GM18517 (cell line): ENCODE measurements at regions not wholly inside any gene's neighbourhood (a gene's known extent, or its start where the extent isn't known, plus 50 kb on each side); places are given as distances from the start of the nearest gene placed in this dataset.
"Not testable (repeated sequence)": the region's sequence is repeated elsewhere in the genome, so short reads cannot be mapped to it uniquely, and the experiment has no call there.

Experiments
- ATAC-seq: cut with Tn5 transposase; IDR thresholded peaks from one replicate; pipeline ENCODE4 v1.9.1; 2021; ENCODE audit warnings: mild to moderate bottlenecking, moderate library complexity; ENCODE audit not compliant: unreplicated experiment

GRCh38 chr11:121872356-121872755 lies 243.7 kb downstream of the BLID start:
- ATAC-seq: no peak

DNA sequence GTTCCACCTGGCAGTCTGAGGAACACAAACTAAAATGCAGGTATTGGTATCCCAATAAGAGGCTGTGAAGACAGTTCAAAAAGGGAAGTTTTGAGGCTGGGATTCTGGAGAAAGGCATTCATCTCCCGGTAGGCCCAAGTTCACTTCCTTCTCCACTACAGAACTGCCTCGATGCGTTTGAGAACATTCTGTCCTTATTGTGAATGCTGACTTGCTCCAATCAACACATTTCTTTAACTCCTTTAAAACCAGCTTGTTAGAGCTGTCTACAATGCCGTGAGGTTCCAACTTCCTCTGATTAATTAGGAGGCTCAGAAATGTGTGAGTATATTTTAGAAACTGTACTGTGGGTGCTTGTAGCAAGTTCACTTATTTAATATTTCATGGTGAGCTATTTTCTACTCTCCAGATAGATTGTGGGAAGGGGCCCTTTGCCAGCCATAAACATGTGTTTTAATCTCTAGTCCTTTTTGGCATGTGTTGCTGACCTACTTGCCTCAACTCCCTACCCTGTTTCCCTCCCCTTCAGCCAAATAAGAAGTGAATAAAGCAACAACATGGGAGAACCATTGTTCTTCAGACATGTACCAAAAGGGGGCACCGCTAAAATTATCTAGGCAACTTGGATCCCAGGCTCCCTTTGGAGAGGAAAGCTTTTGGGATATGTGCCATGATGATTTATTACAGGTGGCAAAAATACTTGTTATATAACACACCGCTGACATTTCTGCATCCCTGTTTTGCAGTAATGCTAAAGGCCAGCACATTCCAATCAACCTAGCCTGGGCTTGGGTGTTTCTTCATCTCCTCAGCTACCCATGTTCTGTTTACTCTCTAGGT lies 245.6 kb downstream of the BLID start:
- ATAC-seq: no peak

GRCh38 chr11:121869478-121869877 lies 246.5 kb downstream of the BLID start:
- no peak for ATAC-seq

- ATAC-seq: no peak
Observed at GRCh38 chr11:121866754-121867153, 249.3 kb downstream of the BLID start.

DNA sequence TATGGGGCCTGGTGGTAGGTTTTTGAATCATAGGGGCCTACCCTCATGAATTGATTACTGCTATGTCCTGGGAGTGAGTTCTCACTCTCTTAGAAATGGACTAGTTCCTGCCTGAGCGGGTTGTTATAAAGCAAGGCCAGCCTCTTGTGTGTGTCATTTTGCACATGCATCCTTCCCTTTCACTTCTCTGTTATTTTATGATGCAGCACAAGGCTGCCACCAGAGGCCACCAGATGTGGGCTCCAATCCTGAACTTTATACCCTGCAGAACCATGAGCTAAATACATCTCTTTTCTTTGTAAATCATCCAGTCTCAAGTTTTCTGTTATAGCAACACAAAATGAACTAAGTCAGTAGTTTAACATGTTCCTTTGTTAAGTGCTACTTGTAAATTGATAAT lies 251.4 kb downstream of the BLID start:
- ATAC-seq: no peak

GRCh38 chr11:121863126-121863525 lies 252.9 kb downstream of the BLID start:
- ATAC-seq: no peak

GRCh38 chr11:121855138-121855537 lies 260.9 kb downstream of the BLID start:
- not testable (repeated sequence) for ATAC-seq

DNA sequence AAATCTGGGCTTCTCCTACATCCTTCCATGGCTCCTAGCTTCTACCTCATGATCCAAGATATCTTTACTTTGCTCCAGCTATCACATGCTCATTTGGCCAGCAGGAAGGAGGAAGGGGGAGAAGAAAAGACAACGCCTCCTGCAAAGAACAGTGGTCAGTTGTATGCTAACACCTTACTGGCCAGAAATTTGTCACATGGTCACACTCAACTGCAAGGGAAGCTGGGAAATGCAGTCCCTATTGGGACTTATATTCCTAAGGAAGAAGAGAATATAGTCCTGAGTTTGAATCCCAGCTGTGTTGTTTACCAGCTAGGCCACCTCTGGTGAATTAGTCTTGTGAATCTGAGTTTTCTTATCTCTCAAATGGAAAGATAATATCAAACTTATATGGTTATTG lies 272.0 kb downstream of the BLID start:
- no peak for ATAC-seq

DNA sequence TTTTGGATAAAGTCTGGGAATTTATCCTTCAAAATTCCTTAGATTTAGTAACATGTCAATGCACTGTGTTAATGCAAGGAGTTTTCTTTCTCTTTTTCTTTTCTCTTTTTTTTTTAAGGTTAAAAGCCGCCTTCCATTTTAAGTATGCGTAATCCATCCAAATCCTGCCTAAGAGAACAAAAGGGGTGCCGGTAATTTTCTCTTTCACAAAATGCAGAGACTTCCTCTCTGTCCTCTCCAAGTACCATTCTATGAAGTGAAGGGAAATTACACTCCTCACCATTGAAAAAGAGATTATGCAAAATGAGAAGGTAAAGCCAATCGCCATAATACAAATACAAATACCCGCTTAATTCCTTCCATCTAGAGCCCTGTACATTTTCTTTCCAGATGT lies 273.8 kb downstream of the BLID start:
- no peak for ATAC-seq

- ATAC-seq: no peak
Observed at GRCh38 chr11:121841487-121842191, 274.4 kb downstream of the BLID start.

- ATAC-seq: no peak
Observed at GRCh38 chr11:121839781-121840180, 276.2 kb downstream of the BLID start.

DNA sequence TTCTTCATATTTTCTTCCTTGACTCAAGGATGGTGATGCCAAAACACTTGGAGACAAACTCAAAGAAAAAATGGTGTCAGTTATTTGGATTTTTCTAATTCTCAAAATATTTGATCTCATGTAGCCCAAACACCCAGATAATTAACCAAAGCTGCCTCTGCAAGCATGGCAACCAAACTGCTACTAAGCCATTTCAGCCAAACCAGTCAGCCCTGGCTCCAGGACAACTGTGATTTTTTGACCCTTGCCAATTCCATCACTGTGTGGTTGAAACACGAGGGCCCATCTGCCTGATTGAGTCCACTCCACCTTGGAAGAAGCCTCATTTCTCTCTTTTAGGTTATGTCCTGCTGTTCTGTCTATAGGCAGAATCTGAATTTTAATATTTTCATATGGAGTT lies 277.4 kb downstream of the BLID start:
- no peak for ATAC-seq

DNA sequence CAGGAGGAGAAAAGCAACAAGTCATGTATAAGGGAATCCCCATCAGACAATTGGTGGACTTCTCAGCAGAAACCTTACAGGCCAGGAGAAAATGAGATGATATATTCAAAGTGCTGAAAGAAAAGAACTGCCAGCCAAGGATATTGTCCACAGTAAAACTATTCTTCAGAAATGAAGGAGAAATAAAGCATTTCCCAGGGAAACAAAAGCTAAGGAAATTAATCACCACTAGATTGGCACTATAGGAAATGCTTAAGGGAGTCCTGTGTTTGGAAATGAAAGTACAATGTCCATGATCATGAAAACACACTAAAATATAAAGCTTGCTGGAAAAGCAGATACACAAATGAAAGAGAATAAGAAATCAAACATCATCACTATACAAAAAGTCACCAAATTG lies 282.0 kb downstream of the BLID start:
- ATAC-seq: no peak

GRCh38 chr11:121829159-121829643 lies 286.8 kb downstream of the BLID start:
- ATAC-seq: no peak

DNA sequence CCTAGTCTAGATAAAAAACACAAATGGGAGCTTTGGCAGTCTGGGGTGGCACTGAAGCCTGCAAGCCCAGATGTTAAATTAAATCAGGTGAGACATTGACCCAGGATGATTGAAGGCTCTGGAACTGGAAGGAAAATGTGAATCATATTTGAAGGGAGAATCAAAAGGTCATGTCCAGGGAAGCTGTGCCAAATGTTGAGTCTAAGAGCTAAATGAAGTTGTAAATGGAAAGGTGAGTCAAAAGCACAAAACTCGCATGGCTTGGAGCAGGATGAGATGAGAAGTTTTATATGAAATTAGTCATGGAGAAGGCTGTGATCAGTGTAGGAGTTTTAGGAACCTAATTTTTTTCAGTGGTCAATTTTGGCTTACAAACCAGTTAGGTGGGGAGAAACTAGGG lies 301.1 kb downstream of the BLID start:
- no peak for ATAC-seq

DNA sequence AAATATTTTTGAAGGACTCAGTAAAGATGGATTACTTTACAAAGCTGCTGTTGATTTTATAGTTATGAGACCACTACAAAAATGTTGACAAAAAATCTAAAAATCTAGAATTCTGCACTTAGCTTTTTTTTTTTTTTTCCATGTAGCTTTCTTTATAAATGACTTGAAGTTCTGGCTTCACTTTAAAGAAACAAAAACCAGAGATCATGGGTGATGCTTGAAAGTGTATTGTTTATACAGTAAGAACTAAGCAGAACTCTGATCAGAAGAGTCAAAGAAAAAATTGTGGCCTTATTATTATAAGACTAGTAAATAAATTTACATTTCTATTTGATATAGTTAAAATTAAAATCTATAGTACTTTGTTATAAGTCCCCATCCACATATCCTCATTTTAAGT lies 301.7 kb downstream of the BLID start:
- ATAC-seq: no peak

- no peak for ATAC-seq
Observed at GRCh38 chr11:121810291-121810690, 305.7 kb downstream of the BLID start.

DNA sequence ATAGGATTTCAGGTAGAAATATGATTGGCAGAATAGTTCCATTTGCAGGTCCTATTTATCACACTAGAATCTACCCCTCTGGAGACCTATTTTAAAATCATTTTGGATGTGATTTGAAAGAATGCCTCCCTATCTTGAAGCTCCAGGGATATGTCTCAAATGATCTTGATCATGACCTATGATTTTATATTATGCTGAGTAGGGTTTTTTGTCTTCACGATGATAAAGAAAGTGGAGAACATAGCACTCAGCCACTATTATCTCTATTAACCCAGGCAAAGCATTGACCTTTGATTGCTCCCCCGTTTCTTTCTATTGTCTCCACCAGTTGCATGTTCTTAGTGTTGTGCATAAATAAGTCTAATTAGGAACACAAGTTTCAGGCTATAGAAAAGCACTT lies 307.9 kb downstream of the BLID start:
- ATAC-seq: no peak

- ATAC-seq: no peak
Observed at GRCh38 chr11:121807051-121807450, 309.0 kb downstream of the BLID start.

DNA sequence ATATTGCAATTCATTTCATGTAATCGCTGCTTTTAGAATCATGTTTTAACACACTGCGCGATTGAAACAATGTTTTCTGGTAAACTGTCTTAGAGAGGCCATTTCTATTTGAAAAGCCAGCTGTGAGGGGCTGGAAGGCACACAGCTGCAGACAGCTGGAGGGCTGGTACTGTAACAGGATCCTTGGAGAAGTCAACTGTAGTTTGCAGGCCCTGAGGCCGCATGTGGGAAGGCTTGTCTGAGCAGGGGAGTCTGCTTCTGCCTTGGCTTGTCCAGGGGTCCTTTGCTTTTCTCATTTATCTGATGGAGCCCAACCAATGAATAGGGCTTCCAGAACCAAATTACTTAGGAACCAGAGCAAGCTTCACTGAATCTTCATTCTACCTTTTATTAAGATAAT lies 313.5 kb downstream of the BLID start:
- ATAC-seq: no peak

GRCh38 chr11:121801781-121802180 lies 314.2 kb downstream of the BLID start:
- no peak for ATAC-seq

DNA sequence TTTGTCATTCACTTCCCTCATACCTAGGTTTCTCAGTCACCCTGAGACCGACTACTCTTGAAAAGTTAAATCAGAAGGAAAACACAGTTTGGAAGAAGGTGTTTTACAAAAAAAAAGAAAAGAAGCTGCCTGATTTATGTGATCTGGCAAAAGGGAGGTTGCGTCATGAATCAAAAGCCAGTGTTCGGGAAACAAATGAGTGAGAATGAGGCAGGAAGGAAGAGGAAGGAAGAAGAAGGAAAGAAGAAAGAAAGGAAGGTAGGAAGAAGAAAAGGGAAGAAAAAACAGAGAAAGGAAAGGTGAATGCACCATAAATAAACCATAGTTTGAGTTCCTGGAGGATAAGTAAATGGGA lies 314.6 kb downstream of the BLID start:
- ATAC-seq: no peak
